SU-DHL-6 (cell line): ENCODE measurements at regions not wholly inside any gene's neighbourhood (a gene's known extent, or its start where the extent isn't known, plus 50 kb on each side); places are given as distances from the start of the nearest gene placed in this dataset.

Source experiments
- H2AFZ ChIP-seq: fragments of 200-600 bp; sonication (generic); 2 replicates; pipeline ENCODE4 v1.6.1; 2014; ENCODE audit warnings: low read depth, mild to moderate bottlenecking, moderate library complexity, mixed read lengths, antibody characterized with exemption, low read length; ENCODE audit not compliant: severe bottlenecking
- H3F3A ChIP-seq: fragments of 200-600 bp; shearing (Covaris generic); 2 replicates; pipeline ENCODE4 v1.6.0; 2016; ENCODE audit warnings: antibody characterized with exemption, mild to moderate bottlenecking; ENCODE audit not compliant: insufficient read depth
- H3K27ac ChIP-seq: fragments of 200-600 bp; sonication (generic); 2 replicates; pipeline ENCODE4 v1.5.1; 2016; ENCODE audit warnings: low read depth, mild to moderate bottlenecking, low read length, moderate library complexity, mixed read lengths
- H3K27me3 ChIP-seq: fragments of 200-600 bp; sonication (generic), shearing (Covaris generic); 2 replicates; pipeline ENCODE4 v1.6.0; 2014; ENCODE audit warnings: mild to moderate bottlenecking, low read length
- H3K36me3 ChIP-seq: fragments of 200-600 bp; sonication (generic); 2 replicates; pipeline ENCODE4 v1.6.1; 2014; ENCODE audit warnings: mild to moderate bottlenecking, low read length, mixed read lengths
- H3K4me2 ChIP-seq: fragments of 300-600, 200-600 bp; shearing (Covaris generic), sonication (generic); 2 replicates; pipeline ENCODE4 v1.6.0; 2014; ENCODE audit warnings: low read length, low read depth, mild to moderate bottlenecking; ENCODE audit not compliant: poor library complexity, severe bottlenecking
- H3K4me3 ChIP-seq: fragments of 200-600 bp; sonication (generic); 2 replicates; pipeline ENCODE4 v1.5.1; 2014; ENCODE audit warnings: antibody characterized with exemption, low read length, mild to moderate bottlenecking, mixed read lengths; ENCODE audit not compliant: insufficient read depth, poor library complexity, severe bottlenecking
- H3K79me2 ChIP-seq: fragments of 200-600 bp; sonication (generic); 2 replicates; pipeline ENCODE4 v1.6.1; 2014; ENCODE audit warnings: mild to moderate bottlenecking, low read length, moderate library complexity; ENCODE audit not compliant: insufficient read depth
- H3K9ac ChIP-seq: fragments of 200-600 bp; sonication (generic); 2 replicates; pipeline ENCODE4 v1.7.0; 2014; ENCODE audit warnings: mild to moderate bottlenecking, low read length
- H3K9me2 ChIP-seq: fragments of 200-600 bp; sonication (generic); replicated peaks from 2 replicates; pipeline ENCODE4 v1.6.1; 2014; ENCODE audit warnings: low read length; ENCODE audit not compliant: insufficient read depth
- H3K9me3 ChIP-seq: fragments of 200-600 bp; sonication (generic); 2 replicates; pipeline ENCODE4 v1.6.1; 2014; ENCODE audit warnings: low read length, mixed read lengths; ENCODE audit not compliant: insufficient read depth
- H4K20me1 ChIP-seq: fragments of 200-600 bp; sonication (generic); 2 replicates; pipeline ENCODE4 v1.6.1; 2014; ENCODE audit warnings: low read depth, mild to moderate bottlenecking, antibody characterized with exemption, low read length, moderate library complexity, mixed read lengths
- EZH2phosphoT487 ChIP-seq: fragments of 200-600 bp; sonication (generic), shearing (Covaris generic); conservative IDR thresholded peaks from 2 replicates; pipeline ENCODE4 v1.6.1; 2018; ENCODE audit warnings: mild to moderate bottlenecking, antibody characterized with exemption, low read length, moderate library complexity, mixed read lengths
- TF ChIP-seq, protein P1 (sequence below): fragments of 200-600 bp; sonication (generic); IDR thresholded peaks from one replicate; pipeline ENCODE4 v1.5.1; 2017; ENCODE audit warnings: antibody characterized with exemption, mild to moderate bottlenecking, low read length, moderate library complexity; ENCODE audit not compliant: insufficient read depth, poor library complexity, severe bottlenecking

DNA sequence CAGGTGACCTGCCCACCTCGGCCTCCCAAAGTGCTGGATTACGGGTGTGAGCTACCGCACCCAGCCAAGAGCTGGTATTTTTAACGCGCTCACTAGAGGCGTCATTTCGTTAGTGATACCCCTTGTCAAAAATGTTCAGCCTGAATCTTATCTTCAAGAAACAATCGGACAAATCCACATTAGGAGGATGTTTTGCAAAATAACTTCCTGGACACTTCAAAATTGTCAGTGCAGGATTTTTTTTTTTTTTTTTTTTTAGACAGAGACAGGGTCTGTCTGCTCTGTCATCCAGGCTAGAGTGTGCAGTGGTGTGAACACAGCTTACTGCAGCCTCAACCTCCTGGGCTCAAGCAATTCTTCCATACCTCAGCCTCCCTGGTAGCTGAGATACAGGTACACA lies 63.0 kb downstream of the RMI2 start:
- Histone ChIP-seq H4K20me1 (no peaks in the 10 kb centered on the region), H3K36me3 (no peaks in the 10 kb centered on the region), H3K4me3 (no peak overlapping the region), H3K9me3 (no peaks in the 10 kb centered on the region), H3K79me2 (no peaks in the 10 kb centered on the region), H3K27ac (no peak overlapping the region), H3K9me2 (no peaks in the 10 kb centered on the region), H3K9ac (no peak overlapping the region), H3K27me3 (no peaks in the 10 kb centered on the region), H3F3A (no peaks in the 10 kb centered on the region), H3K4me2 (no peak overlapping the region), H2AFZ (no peak overlapping the region)
- TF ChIP-seq, protein P1, sequence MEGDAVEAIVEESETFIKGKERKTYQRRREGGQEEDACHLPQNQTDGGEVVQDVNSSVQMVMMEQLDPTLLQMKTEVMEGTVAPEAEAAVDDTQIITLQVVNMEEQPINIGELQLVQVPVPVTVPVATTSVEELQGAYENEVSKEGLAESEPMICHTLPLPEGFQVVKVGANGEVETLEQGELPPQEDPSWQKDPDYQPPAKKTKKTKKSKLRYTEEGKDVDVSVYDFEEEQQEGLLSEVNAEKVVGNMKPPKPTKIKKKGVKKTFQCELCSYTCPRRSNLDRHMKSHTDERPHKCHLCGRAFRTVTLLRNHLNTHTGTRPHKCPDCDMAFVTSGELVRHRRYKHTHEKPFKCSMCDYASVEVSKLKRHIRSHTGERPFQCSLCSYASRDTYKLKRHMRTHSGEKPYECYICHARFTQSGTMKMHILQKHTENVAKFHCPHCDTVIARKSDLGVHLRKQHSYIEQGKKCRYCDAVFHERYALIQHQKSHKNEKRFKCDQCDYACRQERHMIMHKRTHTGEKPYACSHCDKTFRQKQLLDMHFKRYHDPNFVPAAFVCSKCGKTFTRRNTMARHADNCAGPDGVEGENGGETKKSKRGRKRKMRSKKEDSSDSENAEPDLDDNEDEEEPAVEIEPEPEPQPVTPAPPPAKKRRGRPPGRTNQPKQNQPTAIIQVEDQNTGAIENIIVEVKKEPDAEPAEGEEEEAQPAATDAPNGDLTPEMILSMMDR = no peak
- TF ChIP-seq EZH2phosphoT487 = no peak

DNA sequence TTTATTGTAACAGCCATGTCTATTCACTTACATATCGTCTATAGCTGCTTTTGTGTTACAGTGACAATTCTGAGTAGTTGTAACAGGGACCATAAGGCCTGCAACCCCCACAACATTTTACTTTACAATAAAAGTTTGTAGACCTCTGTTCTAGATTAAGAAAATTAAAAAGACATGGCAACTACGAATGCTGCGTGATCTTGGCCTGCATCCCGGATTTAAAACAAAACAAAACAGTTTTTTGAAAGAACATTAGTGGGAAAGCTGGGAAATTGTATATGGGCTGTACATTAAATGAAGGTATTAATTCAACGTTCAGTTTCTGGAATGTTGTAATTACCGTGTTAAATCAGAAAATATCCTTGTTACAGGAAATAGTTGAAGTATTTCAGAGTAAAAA lies 64.1 kb downstream of the RMI2 start:
- Histone ChIP-seq H2AFZ (no peak overlapping the region), H3K27me3 (no peaks in the 10 kb centered on the region), H4K20me1 (no peaks in the 10 kb centered on the region), H3K36me3 (no peaks in the 10 kb centered on the region), H3F3A (no peaks in the 10 kb centered on the region), H3K9me2 (no peaks in the 10 kb centered on the region), H3K9ac (no peak overlapping the region), H3K79me2 (no peaks in the 10 kb centered on the region), H3K9me3 (no peaks in the 10 kb centered on the region), H3K4me2 (no peak overlapping the region), H3K27ac (no peak overlapping the region), H3K4me3 (no peak overlapping the region)
- TF ChIP-seq, protein P1 = no peak
- no peak for TF ChIP-seq EZH2phosphoT487

DNA sequence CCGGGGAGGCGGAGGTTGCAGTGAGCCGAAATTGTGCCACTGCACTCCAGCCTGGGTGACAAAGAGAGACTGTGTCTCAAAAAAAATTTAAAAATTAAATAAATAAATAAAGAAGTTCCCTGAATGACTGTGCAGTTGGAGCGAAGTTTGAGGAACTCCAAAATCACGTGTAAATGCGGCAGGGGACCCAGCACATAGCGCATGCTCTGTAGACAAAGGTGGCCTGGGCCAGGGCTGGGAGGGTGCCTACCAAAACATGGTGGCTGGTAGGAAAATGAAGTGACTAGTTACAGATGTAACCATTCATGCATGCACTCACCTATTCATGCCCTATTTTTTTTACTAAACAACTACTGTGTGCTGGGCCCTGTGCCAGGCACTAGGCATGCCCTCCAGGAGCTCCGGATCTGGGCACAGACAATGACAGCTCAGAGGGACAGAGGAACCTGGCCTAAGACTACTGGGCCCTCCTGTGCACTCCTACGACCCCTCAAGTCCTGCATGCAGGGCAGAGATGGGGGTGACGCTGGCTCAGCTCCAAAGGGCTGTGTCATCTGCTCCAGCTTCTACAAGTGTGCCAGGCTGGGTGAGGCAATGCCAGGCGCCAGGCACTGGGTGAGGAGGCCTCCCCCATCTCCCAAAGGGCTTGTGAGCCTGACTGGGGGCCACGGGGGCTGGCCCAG lies 65.3 kb downstream of the RMI2 start:
- H2AFZ ChIP-seq = no peak overlapping the region

More for the DNA sequence above, 65.3 kb downstream of the RMI2 start:
- Histone ChIP-seq H3K4me2 (no peak overlapping the region), H3K27ac (no peak overlapping the region), H3K9ac (no peak overlapping the region), H3K9me3 (no peaks in the 10 kb centered on the region), H4K20me1 (no peaks in the 10 kb centered on the region), H3F3A (no peaks in the 10 kb centered on the region), H3K36me3 (no peaks in the 10 kb centered on the region), H3K9me2 (no peaks in the 10 kb centered on the region), H3K27me3 (no peaks in the 10 kb centered on the region), H3K79me2 (no peaks in the 10 kb centered on the region), H3K4me3 (no peak overlapping the region)
- TF ChIP-seq, protein P1 = no peak
- no peak for TF ChIP-seq EZH2phosphoT487
